ENCODE measurements at regions not wholly inside any gene's neighbourhood (a gene's known extent, or its start where the extent isn't known, plus 50 kb on each side); places are given as distances from the start of the nearest gene placed in this dataset.

DNA sequence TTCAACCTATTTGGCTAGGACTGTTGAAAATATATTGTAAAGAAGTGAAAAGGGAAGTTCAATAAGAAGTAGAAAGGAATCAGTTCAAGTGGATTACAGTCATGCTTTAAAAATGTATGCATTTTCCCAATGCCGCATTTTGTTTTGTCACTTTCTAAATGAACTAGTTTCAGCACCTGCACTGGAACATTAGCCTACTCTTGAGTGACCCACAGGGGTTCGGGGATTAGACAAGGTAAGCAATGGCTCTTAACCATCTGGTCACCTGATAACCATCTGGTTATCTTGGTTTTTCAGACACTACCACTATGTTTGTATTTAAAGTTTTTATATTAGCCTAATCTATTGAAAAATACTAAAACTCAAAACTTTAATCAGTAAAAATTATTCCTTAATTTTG lies 97.6 kb downstream of the CD164 start:
- FAIRE-seq (no peak), DNase-seq (ENCODE audit: insufficient read length, low spot score) (no peak)
- TF ChIP-seq POLR2A (IDR thresholded peaks at IDR 0.05; ENCODE audit: low read depth, low read length), result no peak

DNA sequence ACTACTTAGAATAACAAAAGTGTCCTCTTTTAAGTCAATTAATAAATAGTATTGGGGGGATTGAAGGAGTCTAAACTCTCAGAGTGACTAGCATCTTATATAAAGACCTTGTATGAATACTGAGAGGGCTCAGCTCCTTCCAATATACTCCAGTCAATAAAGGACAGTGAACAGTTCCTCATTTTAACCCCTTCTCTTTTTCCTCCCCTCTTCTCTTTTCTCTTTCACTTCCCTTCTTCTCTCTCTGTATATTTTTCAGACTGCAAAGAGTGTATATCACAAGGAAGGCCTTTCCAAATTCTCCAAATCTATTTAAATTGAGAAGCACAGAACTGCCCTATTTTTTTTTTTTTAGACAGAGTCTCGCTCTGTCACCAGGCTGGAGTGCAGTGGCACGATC lies 99.5 kb downstream of the CD164 start:
- DNase-seq (ENCODE audit: insufficient read length, low spot score) (no peak), FAIRE-seq (no peak)
- TF ChIP-seq POLR2A (IDR thresholded peaks at IDR 0.05; ENCODE audit: low read depth, low read length), result no peak

DNA sequence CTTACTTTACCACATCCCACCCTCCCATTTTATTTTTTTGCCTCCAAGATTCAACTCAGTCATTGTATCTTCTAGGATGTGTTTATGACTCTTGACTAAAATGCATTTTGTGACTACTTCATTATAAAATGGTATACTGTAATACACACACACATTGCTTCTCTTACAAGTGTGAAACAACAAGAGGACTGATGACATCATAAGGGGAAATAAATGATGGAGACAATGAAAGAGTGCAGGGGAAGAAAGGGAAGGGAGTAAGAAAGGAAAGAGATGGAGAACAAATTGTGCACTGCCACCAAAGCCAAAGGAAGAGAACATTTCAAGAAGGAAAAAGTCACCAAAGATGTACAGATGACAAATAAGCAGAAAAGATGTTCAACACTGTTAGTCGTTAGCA lies 102.6 kb downstream of the CD164 start:
- FAIRE-seq, result no peak
- no peak for DNase-seq (ENCODE audit: insufficient read length, low spot score)
- no peak for TF ChIP-seq POLR2A (IDR thresholded peaks at IDR 0.05; ENCODE audit: low read depth, low read length)

DNA sequence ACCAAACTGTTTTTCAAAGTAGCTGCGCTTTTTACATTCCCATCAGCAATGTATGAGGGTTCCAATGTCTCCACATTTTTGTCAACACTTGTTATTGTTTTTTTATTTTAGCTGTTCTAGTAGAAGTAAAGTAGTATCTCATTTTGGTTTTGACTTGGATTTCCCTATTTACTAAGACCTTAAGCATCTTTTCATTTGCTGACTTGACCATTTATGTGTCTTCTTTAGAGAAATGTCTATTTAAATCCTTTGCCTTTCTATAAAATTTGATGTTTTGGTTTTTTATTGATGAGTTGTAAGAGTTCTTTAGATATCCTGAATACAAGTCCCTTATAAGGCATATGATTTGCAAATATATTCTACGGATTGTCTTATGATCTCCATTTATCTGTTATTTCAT lies 110.6 kb downstream of the CD164 start:
- no peak for TF ChIP-seq POLR2A (IDR thresholded peaks at IDR 0.05; ENCODE audit: low read depth, low read length)
- DNase-seq (ENCODE audit: insufficient read length, low spot score) (no peak), FAIRE-seq (no peak)

DNA sequence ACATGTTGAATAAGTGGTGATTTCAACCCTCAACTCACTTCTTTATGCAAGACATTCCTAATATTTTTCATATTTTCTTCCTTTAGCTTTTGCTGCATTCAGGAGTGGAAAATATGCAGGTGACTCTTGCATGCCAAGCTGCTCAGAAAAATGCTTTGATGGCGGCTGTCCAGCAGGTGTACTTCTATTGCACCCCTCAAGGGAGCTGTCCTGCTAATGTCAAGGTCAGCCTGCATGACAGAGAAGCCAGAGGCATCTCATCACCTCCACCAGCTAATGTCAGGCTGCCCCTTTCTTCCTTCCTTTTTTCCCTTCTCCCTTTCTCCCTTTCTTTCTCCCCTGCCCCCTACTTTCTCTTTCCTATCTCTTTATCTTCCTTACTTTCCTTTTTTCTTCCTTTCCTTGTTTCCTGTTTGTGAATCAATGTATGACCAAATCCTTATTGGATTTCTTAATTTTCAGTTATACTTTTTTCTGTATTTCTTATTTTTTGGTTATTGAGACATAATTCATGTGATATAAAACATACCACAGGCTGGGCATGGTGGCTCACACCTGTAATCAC lies 112.2 kb downstream of the CD164 start:
- DNase-seq (ENCODE audit: insufficient read length, low spot score) (no peak), FAIRE-seq (no peak)
- TF ChIP-seq POLR2A (IDR thresholded peaks at IDR 0.05; ENCODE audit: low read depth, low read length), result no peak

DNA sequence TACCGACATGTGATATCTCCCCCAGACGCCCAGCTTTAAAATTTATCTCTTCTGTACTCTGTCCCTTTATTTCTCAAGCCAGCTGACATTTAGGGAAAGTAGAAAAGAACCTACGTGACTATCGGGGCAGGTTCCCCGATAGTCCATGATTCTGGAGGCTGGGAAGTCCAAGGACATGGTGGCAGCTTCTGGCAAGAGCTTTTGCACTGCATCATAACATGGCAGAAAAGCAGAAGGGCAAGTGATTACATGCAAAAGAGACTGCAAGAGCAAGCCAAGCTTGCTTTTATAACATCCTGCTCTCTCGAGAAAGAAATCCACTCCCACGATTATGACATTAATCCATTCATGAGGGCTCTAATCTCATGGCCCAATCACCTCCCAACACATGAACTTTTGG lies 113.2 kb downstream of the CD164 start:
- FAIRE-seq, result no peak
- TF ChIP-seq POLR2A (IDR thresholded peaks at IDR 0.05; ENCODE audit: low read depth, low read length), result no peak
- DNase-seq (ENCODE audit: insufficient read length, low spot score), result no peak

DNA sequence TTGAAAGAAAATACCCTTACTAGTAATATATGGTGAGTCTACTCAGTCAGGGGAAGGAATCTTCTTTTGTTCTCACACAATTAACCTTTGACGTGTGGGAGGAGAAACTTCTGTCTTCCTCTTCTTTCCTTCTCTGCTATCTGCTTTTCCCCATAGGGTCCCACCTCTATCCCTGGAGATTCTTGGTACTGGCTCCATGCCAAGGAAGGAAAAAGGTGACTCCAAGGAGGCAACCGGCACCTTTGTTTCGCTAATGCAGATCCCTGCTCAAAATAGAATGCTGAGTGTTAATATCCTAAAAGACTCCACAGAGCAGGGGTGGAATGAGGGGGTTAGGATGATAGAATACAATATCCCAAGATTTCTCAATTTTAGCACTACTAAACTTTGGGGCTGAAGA lies 116.7 kb downstream of the CD164 start:
- FAIRE-seq (no peak), DNase-seq (ENCODE audit: insufficient read length, low spot score) (no peak)
- TF ChIP-seq POLR2A (IDR thresholded peaks at IDR 0.05; ENCODE audit: low read depth, low read length), result no peak

DNA sequence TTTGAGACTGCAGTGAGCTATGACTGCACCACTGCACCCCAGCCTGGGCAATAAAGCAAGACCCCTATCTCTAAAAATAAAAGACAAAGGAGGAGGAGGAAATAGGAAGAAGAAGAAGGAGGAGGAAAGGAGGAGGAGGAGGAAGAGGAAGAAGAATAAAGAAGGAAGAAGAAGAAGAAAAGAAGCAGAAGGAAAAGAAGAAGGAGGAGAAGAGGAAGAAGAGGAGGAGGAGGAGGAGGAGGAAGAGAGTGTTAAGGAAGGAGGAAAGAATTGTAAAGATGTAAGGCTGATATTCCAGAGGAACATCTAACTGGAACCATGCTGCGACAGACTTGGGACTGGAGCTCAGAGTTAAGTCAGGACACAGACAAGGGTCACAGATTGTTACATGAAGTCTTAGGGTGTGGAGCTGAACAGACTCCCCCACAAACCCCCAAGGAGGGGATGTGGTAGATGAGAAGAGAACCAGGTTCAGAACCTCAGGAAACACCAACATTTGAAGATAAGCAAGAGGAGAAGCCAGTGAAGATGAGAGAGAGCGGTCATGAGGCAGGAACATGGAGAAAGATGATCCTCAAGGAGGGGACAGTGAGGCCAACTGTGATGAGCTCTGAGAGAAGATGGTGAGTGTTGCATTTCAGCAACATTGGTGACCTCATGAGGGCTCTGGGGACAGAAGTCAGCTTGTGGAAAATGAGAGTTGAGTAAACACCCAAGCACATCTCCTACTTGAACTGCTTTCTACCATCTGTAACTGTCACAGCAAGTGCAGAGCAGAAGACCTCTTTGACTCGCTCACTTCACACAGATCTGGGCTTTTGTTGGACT lies 118.2 kb downstream of the CD164 start:
- DNase-seq (ENCODE audit: insufficient read length, low spot score) (no peak), FAIRE-seq (no peak)

DNA sequence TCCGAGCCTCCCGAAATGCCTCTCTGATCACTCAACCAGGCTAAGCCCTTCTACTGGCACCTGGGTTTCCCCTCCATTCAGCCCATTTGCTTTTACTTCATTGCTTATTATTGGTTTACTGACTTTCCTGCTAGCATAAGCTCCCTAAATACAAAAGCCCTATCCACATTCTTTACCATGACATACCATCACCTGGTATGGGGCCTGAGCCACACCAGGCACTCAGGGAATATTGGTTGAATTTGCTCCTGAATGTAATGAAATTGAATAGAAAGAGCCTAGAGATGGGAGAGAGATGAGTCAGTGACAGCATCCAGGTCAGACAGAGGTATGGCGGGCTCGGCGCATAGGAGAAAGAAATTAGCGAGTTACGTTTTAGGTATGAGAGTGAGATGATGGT lies 120.0 kb downstream of the CD164 start:
- DNase-seq (ENCODE audit: insufficient read length, low spot score) (no peak), FAIRE-seq (no peak)
- TF ChIP-seq POLR2A (IDR thresholded peaks at IDR 0.05; ENCODE audit: low read depth, low read length), result no peak

More for the DNA sequence above, 118.2 kb downstream of the CD164 start:
- no peak for TF ChIP-seq POLR2A (IDR thresholded peaks at IDR 0.05; ENCODE audit: low read depth, low read length)

DNA sequence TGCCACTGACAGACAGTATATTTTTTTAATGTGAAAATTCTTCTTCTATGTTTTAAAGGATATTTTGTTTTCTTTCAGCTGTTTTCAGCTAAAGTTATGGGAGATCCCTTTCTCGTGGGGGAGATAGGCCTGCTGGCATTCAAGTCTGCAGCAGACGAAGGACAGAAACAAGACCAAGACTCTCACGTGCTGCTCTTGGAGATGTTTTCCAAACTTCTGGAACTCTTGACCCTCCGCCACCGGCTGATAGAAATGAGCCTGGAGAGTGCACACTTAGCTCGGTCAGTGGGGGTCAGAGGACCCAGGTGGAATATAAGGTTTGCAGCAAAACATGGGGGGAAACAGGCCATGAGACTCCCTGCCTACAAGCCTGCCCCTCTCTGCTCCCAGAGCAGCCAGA lies 120.5 kb downstream of the CD164 start:
- no peak for DNase-seq (ENCODE audit: insufficient read length, low spot score)
- FAIRE-seq, result no peak
- TF ChIP-seq POLR2A (IDR thresholded peaks at IDR 0.05; ENCODE audit: low read depth, low read length), result no peak

DNA sequence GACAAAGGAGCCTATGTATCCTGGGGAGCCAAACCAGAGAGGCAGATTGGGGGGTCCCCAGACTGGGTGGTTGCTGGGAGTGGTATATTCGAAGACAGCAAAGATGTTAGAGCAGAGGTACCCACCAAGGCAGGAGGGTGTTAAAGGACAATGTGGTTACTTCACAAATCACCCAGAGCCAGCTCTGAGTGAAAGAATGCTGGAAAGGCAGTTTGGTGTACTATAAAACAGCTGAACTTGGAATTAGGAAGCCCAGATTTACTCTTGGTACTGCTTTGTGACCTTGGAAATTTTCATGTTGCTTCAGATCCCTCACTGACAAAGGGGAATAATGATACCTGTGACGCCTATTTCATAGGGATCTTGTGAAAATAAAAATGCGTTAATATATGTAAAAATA lies 121.6 kb downstream of the CD164 start:
- no peak for FAIRE-seq
- no peak for TF ChIP-seq POLR2A (IDR thresholded peaks at IDR 0.05; ENCODE audit: low read depth, low read length)

DNA sequence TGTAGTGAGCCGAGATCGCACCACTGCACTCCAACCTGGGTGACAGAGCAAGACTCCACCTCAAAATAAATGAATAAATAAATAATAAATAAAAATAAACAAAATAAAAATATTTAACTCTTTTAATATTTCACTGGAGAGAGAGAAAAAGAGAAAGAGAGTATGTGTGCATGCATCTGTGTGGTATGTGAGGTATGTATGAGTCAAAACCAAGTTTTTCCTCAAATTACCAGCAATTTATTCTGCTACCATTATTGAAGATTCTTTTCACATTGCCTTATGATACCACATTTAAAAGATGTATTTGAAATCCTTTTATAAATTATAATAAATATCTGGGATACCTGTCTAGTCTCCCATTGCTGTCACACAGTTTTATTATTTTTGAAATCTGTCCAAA lies 122.1 kb downstream of the CD164 start:
- FAIRE-seq (no peak), DNase-seq (ENCODE audit: insufficient read length, low spot score) (no peak)
- no peak for TF ChIP-seq POLR2A (IDR thresholded peaks at IDR 0.05; ENCODE audit: low read depth, low read length)

More for the DNA sequence above, 121.6 kb downstream of the CD164 start:
- no peak for DNase-seq (ENCODE audit: insufficient read length, low spot score)

DNA sequence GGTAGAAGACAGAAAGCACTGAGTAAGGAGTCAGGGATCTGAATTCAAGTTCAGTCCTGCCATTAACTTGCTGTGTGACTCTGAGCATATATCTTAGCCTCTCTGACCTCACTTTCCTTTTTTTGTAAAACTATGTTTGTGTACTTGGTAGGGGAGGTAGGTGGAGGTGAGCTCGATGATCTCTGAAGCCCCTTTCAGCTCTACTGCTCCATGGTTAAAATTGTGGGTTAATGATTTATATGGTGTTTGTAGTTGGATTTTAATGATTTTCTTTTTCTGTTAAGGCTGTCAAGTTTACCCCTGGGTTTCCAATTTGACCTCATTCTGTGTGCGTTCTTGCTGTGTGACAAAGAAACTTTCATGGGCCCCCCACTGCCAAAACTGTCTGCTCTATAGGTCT lies 124.1 kb downstream of the CD164 start:
- FAIRE-seq (no peak), DNase-seq (ENCODE audit: insufficient read length, low spot score) (no peak)
- no peak for TF ChIP-seq POLR2A (IDR thresholded peaks at IDR 0.05; ENCODE audit: low read depth, low read length)

DNA sequence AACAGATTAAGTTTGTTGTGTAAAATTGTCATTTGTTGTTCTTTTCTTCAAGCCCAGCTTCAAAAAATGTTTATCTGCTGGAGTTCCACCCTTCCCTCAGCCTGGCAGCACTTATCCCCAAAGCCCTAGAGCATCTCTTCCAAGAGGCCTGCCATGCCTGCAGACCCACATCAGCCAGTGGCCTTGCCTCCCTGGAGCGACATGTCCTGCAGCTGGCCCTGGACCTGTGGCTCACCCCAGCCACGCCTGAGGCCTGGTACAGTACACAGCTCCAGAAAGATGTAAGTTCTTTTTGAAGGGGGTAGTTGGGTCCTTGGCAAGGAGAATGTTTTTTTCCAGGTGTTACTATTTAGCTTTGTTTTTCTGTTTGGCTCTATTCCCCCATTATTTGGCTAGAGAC lies 124.8 kb downstream of the CD164 start:
- TF ChIP-seq POLR2A (IDR thresholded peaks at IDR 0.05; ENCODE audit: low read depth, low read length), result no peak
- DNase-seq (ENCODE audit: insufficient read length, low spot score) (no peak), FAIRE-seq (no peak)

DNA sequence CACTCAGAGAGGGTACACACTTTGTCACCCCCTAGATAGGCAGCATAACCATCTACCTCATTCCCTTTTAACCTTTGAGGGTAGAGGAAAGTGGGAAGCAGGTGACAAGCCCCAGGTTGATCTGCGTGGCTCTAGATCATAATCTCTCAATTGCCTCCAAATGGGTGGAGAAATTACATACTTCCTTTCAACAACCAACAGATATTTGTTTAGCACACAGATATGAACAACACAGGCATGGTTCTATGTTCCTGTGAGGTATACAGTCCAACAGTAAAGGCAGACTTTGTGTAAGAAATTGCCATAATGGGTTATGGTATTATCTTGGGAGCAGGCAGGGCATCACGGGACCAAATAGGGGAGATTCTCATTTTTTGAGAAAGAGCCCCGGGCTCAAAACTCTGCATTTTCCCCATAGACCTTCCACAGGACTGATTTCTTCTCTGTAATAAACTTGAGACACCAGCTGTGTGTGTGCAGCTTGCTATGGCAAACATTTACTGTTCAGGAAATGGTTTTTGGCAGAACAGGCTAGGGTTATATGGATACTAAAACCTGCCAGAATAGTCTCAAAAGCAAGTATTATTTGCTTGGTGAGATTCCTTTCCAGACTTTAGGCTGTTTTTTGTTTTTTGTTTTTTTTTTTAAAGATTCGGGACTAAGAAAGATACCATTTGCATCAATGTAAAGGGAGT lies 126.2 kb downstream of the CD164 start:
- no peak for FAIRE-seq
- no peak for DNase-seq (ENCODE audit: insufficient read length, low spot score)

More for the DNA sequence above, 126.2 kb downstream of the CD164 start:
- TF ChIP-seq POLR2A (IDR thresholded peaks at IDR 0.05; ENCODE audit: low read depth, low read length), result no peak
